MM.1S (cell line): ENCODE measurements at regions not wholly inside any gene's neighbourhood (a gene's known extent, or its start where the extent isn't known, plus 50 kb on each side); places are given as distances from the start of the nearest gene placed in this dataset.

Experiments used
- CTCF ChIP-seq: fragments of 300-600 bp; sonication (generic); IDR thresholded peaks from 2 replicates; pipeline ENCODE4 v1.5.1; 2016; ENCODE audit warnings: antibody characterized with exemption, low read length, mixed read lengths
- EZH2 ChIP-seq: fragments of 300-600 bp; sonication (generic); optimal IDR thresholded peaks from 2 replicates; pipeline ENCODE3; 2017; ENCODE audit warnings: low read depth, mild to moderate bottlenecking, antibody characterized with exemption, low read length, mixed read lengths
- EZH2phosphoT487 ChIP-seq: fragments of 300-600 bp; sonication (generic); IDR thresholded peaks from 2 replicates; pipeline ENCODE4 v1.6.1; 2018; ENCODE audit warnings: antibody characterized with exemption, low read length

- no peak for TF ChIP-seq CTCF
- TF ChIP-seq EZH2 = no peak
- no peak for TF ChIP-seq EZH2phosphoT487
Observed at GRCh38 chr5:120140501-120140900, 323.6 kb upstream of the PRR16 start.
